ENCODE measurements at regions not wholly inside any gene's neighbourhood (a gene's known extent, or its start where the extent isn't known, plus 50 kb on each side); places are given as distances from the start of the nearest gene placed in this dataset.
A peak's percentile ranks its signal among the peaks of the same experiment; 100 is the strongest.

DNA sequence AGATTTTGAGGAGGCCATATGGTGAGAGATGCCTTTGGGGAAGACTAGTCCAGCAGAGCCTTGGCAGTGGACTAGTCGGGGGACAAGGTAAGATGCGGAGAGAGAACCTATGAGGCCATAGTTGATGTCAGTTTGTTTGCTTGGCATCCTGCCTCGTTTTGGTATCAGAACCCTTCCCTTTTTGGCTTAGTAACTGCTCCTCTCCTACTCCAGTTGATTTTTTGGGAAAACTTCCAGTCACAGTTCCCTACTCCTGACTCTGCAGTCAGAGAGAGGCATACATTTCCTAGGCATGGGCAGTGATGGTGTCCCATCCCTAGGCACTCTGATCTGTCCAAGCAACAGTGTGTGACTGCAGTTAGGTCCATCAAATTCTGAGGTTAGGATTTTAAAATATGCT is 398.3 kb downstream of the AEBP2 start:
- Mint-ChIP-seq H3K9me3 (ENCODE audit: low read depth) (no peaks in the 10 kb centered on the region), H3K36me3 (ENCODE audit: low read depth) (peaks cover 2% of the 10 kb centered on the region)

DNA sequence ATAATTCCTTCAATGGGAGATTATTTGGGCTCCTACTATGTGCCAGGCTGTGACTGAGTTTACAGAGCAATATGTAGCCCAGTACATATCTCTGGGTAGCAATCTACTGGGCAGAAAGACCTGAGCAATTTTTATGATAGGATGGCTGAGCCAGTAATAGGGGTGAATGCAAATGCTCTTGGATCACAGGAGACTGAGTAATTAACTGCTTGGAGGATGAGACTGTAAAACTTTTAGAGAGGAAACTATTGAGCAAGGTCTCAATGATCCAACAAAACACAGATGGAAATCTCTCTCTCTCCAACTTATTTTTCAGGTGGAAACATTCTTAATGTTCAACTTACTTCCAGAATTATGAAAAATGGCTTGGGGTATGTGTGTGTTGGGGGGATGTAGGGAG is 402.2 kb downstream of the AEBP2 start:
- Mint-ChIP-seq H3K9me3 (ENCODE audit: low read depth) (peaks cover 3% of the 10 kb centered on the region), H3K4me1 (ENCODE audit: low read depth) (peaks cover 29% of the 10 kb centered on the region), H3K27ac (ENCODE audit: unreplicated experiment) (no peak overlapping the region), H3K36me3 (ENCODE audit: low read depth) (peaks cover 2% of the 10 kb centered on the region), H3K4me3 (ENCODE audit: unreplicated experiment) (no peak overlapping the region), H3K27me3 (ENCODE audit: low read depth) (no peaks in the 10 kb centered on the region)
- no peak for DNase-seq (ENCODE audit: low spot score)
- TF ChIP-seq, protein P1, sequence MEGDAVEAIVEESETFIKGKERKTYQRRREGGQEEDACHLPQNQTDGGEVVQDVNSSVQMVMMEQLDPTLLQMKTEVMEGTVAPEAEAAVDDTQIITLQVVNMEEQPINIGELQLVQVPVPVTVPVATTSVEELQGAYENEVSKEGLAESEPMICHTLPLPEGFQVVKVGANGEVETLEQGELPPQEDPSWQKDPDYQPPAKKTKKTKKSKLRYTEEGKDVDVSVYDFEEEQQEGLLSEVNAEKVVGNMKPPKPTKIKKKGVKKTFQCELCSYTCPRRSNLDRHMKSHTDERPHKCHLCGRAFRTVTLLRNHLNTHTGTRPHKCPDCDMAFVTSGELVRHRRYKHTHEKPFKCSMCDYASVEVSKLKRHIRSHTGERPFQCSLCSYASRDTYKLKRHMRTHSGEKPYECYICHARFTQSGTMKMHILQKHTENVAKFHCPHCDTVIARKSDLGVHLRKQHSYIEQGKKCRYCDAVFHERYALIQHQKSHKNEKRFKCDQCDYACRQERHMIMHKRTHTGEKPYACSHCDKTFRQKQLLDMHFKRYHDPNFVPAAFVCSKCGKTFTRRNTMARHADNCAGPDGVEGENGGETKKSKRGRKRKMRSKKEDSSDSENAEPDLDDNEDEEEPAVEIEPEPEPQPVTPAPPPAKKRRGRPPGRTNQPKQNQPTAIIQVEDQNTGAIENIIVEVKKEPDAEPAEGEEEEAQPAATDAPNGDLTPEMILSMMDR (IDR thresholded peaks at IDR 0.05), result no peak

More for the DNA sequence above, 398.3 kb downstream of the AEBP2 start:
- DNase-seq (ENCODE audit: low spot score), result no peak
- no peak overlapping the region for H3K27ac Mint-ChIP-seq (ENCODE audit: unreplicated experiment)
- H3K27me3 Mint-ChIP-seq (ENCODE audit: low read depth), result no peaks in the 10 kb centered on the region
- H3K4me1 Mint-ChIP-seq (ENCODE audit: low read depth), result peaks cover 30% of the 10 kb centered on the region
- H3K4me3 Mint-ChIP-seq (ENCODE audit: unreplicated experiment), result no peak overlapping the region
- TF ChIP-seq, protein P1 (IDR thresholded peaks at IDR 0.05), result no peak

DNA sequence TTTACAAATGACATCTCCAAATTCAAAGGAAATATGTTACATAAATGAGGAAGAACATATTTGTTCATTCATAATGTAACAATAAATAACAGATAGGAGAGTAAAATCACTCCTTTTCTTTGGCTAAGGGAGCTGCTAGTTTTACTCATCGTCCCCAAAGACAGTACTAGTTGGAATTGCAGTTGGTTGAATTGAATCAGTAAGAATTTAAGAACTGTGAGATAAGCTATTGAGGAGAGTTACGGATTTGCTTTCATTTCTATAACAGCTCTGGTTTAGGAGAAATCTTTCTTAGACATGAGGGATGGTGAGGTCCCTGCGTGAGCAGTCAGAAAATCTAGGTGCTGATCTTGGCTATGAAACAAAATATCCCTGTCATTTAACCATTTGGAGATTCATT is 402.8 kb downstream of the AEBP2 start:
- TF ChIP-seq, protein P1 (IDR thresholded peaks at IDR 0.05), result no peak
- H3K36me3 Mint-ChIP-seq (ENCODE audit: low read depth), result peaks cover 2% of the 10 kb centered on the region
- H3K4me1 Mint-ChIP-seq (ENCODE audit: low read depth), result peaks cover 36% of the 10 kb centered on the region
- H3K27me3 Mint-ChIP-seq (ENCODE audit: low read depth), result no peaks in the 10 kb centered on the region
- H3K4me3 Mint-ChIP-seq (ENCODE audit: unreplicated experiment), result no peak overlapping the region
- peaks cover 3% of the 10 kb centered on the region for H3K9me3 Mint-ChIP-seq (ENCODE audit: low read depth)
- H3K27ac Mint-ChIP-seq (ENCODE audit: unreplicated experiment), result peak overlapping the region; percentile 8
- no peak for DNase-seq (ENCODE audit: low spot score)

DNA sequence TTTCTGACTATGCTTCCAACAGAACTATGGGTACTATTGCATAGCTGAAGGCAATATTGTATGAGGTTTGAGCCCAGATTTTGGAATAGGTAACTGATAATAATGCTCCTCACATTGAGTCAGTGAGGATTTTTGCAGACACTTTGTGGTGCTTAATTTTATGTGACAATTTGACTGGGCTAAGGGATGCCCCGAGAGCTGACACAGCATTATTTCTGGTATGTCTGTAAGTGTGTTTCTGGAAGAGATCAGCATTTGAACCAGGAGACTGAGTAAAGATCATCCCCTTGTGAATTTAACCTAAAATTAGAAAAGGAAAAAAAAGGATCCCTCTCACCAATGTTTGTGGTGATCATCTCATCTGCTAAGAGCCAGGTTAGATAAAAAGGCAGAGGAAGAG is 404.9 kb downstream of the AEBP2 start:
- H3K36me3 Mint-ChIP-seq (ENCODE audit: low read depth), result no peaks in the 10 kb centered on the region
- H3K27ac Mint-ChIP-seq (ENCODE audit: unreplicated experiment), result no peak overlapping the region
- peaks cover 51% of the 10 kb centered on the region for H3K4me1 Mint-ChIP-seq (ENCODE audit: low read depth)
- H3K27me3 Mint-ChIP-seq (ENCODE audit: low read depth), result no peaks in the 10 kb centered on the region
- DNase-seq (ENCODE audit: low spot score), result no peak
- peaks cover 10% of the 10 kb centered on the region for H3K9me3 Mint-ChIP-seq (ENCODE audit: low read depth)
- H3K4me3 Mint-ChIP-seq (ENCODE audit: unreplicated experiment), result no peak overlapping the region
- TF ChIP-seq, protein P1 (IDR thresholded peaks at IDR 0.05), result no peak

DNA sequence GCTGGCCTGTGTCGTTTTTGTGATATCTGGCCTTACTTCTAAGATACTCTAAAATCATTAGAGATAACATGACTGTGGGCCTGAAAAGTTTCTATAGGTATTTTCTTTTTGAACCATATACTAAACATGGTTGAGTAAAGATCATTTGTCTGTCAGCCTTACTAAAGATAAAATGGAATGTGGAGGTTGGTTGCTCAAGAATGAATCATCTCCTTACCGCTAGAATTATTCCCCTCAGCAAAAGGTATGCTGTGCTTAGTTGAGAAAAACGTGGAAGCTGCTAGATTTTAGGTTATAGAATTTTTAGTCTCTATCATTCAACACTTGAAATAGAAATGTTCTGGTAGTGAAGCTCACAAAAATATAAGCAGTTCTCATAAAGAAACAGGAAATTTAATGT is 407.3 kb downstream of the AEBP2 start:
- peak overlapping the region; percentile 92 for H3K27ac Mint-ChIP-seq (ENCODE audit: unreplicated experiment)
- TF ChIP-seq, protein P1 (IDR thresholded peaks at IDR 0.05), result no peak
- no peak overlapping the region for H3K4me3 Mint-ChIP-seq (ENCODE audit: unreplicated experiment)
- no peaks in the 10 kb centered on the region for H3K27me3 Mint-ChIP-seq (ENCODE audit: low read depth)
- no peaks in the 10 kb centered on the region for H3K36me3 Mint-ChIP-seq (ENCODE audit: low read depth)
- no peak for DNase-seq (ENCODE audit: low spot score)
- H3K4me1 Mint-ChIP-seq (ENCODE audit: low read depth), result peaks cover 70% of the 10 kb centered on the region
- H3K9me3 Mint-ChIP-seq (ENCODE audit: low read depth), result peaks cover 17% of the 10 kb centered on the region

All from chondrocyte (in vitro differentiated cells).